Stimulated activated CD4-positive, alpha-beta T cell treated with anti-CD3 and anti-CD28 coated beads, Interleukin-15, amount 100 ng/mL, for 48 hours (primary cell): ENCODE measurements at regions not wholly inside any gene's neighbourhood (a gene's known extent, or its start where the extent isn't known, plus 50 kb on each side); places are given as distances from the start of the nearest gene placed in this dataset.

Experiments used
- DNase-seq, 2 donors: peaks; one replicate each; pipeline ENCODE4 v3.0.0-alpha.2; 2020; ENCODE audit warnings: low read depth in 2 of 2

DNA sequence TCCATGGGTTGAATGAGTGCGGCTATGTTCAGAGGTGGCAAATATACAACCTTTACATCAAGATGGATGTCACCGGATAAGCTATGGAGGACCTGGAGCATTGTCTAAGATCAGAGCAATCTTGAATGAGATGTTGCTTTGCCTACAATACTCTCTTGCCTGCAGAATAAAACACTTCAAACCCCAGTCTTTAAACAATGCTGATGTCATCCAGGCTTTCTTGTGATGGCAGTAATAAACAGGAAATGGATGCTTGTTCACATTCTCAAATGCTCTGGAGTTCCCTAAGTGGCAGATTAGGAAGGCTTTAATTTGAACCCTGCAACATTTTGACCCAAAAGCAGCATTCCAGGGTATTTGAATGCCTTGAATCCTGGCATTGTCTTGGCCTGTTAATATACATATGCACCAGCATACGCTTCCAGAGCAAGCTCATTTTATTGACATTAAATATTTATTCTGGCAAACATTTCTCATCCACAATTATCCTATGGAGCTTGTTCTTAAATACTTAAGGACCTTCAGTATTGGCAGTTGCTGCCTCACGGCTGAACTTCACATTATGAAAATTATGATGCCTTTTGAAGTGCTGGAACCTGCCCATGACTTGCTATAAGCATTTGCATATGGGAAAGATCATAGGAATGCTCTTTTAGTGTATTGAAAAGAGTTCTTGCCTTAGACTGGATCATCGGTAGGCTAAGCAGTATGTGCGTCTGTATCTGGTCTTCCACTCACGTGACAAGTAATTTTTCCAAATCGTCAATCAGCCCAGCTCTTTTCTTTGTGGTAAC, 422.7 kb downstream of the SIPA1L2 start:
- no peak for DNase-seq

DNA sequence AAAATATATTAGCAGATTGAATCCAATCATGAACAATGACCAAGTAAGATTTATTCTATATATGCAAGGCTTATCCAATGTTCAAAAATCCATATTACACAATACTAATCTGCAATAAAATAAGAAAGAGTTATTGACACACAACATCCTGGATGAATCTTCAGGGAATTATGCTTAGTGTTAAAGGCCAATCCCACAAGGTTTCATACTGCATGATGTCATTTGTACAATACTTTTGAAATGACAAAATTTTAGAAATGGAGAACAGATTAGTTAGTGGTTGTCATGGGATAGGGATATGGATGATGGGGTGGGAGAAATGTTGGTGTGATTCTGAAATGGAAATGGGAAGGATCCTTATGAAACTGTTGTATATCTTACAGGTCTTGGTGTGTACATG, 425.7 kb downstream of the SIPA1L2 start:
- no peak for DNase-seq

DNA sequence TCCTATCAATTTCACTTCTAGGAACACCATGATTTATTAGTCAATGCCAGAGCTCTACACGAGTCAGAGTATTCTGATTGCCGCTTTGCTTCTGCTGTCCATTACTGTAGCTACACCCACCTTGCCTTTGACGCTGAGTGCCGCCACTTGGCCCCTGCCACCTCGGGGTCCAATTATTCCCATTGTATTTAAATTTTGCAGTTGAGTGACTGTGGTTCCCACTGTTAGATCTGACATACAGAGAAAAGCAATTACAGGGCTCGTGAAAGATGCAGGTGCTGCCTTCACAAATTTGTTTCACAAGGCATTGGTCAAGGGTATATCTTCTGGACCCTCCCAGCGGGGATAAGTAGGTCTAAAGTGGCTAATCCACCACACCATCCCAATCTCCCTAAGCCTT, 428.9 kb downstream of the SIPA1L2 start:
- DNase-seq = no peak

DNA sequence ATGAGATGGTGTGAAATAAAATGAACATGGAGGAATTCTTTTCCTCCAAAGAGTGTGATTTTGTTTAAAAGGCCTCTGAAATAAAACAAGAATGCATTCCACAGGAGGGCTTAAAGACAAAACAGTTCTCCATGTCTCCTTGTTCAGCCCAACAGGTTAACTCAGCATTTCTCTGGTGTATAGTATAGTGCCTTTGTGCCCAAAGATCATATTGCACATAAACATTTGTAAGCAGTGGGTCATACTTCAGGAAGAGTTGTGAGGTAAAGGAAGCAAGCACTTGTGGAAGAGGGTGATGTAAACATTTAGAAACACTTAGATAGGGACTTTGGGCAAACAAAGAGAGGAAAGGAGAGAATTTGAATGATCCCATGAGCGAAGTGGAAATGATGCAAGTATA, 433.9 kb downstream of the SIPA1L2 start:
- no peak for DNase-seq

DNA sequence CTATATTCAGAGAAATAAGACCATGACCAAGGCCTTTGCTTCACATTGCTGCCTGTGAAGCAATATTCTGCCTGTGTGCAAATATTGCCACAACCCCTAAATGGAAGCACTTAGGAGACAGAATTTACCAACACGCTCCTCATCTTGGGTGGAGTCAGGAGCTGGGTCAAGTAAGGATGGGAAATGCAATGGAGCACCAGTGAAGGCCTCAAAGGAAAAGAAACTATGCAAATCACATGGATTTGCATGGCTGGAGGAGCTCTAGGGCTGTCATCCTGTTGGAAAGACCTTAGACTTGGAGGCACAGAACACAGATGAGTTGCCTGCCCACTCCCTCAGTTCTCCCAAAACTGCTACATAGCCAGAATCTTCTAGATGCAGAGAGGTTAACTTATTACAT, 435.5 kb downstream of the SIPA1L2 start:
- no peak for DNase-seq

DNA sequence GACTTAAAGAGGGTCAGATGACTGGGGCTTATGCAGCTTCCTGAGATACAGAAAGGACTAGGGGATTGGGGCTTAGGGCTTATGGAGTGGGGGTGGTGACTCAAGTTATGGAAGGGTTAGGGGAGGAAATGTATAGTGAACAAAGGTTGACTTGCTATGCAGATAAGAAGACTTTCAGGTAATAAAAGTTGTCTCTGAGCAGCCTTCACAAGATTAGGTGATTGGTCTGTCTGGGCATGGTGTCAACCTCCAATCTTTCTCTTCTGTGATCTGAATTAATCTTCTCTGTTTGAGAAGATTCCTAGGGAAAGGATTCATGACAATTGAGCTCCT, 436.5 kb downstream of the SIPA1L2 start:
- no peak for DNase-seq

DNA sequence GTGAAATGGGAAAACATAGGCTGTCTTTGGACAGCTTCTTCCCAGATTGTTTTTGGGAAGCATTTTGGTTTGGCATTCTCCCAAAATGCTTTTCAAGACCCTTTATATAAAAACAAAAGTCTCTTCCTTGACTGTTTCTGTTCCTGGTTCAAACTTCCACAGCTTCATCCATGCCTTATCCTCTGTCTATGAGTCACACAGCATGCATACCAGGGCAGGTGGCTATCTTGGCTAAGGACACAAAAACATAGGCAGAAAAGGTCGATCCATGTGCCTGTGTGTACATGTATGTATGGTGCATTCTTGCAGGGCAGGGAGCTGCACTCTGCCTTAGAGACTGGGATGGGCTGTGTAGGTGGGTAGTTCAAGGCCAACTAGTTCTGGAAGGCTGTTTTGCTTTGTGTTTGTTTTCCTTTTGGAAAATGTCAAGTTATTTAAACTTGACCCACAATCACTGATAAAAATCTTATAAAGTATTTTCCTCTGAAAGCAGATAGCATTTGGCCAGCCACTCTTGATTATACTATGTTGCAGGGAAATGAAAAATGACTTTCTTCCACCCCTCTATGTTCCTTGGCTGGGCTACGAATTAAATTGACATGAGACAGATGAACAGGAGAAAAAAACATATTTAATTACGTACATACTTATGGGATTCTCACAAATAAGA, 437.0 kb downstream of the SIPA1L2 start:
- no peak for DNase-seq

DNA sequence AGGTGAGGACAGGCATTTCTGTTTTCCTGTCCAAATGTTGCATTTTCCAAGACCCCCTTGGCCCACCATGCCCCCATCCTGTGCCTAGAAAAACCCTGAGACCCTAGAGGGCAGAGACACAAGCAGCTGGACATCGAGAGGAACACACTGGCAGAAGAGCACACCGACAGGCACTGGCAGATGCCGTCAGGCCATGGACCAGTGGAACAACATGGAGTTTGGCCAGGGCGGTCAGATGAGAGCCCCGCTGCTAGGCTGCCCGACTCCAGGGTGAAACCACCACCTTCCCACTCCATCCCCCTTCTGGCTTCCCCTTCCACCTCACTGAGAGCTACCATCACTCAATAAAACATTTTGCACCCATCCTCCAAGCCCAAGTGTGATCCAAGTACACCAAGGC, 438.4 kb downstream of the SIPA1L2 start:
- no peak for DNase-seq

DNA sequence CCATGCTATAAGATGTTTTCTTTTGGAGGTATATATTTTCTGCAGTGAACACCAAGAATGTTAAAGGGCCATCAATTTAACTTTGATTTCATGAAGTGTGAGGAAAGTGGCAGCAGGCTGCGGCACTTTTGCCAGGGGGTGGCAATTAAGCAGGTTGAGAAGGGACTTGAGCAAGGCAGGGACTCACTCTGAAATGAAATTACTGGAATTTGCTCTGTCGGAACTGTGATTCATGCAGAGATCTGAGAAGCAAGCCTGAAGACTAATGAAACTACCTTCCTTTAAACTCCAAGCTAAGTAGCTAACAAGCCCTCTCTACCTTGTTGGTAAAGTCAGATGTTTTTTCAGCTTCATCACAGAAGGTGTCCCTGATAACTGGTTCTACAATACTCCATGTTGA, 441.6 kb downstream of the SIPA1L2 start:
- DNase-seq = no peak

DNA sequence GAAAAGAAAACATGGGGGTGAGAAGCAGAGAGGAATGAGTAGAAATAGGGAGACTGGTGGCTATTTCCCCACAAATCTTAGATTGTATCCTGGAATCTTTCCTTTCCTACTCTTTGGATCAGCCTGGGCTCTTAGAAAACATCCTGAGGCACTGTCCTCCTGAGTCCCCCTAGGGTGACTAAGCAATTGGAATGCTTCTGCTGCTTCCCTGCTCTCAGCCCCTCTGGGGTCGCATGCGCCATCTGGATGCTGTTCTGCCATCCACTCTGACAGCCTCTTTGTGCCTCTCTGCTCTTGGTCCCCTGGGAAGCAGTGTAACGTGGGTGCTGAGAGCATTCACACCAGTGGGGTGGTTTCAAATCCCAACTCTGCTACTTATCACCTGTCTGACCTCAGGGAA, 443.0 kb downstream of the SIPA1L2 start:
- no peak for DNase-seq

DNA sequence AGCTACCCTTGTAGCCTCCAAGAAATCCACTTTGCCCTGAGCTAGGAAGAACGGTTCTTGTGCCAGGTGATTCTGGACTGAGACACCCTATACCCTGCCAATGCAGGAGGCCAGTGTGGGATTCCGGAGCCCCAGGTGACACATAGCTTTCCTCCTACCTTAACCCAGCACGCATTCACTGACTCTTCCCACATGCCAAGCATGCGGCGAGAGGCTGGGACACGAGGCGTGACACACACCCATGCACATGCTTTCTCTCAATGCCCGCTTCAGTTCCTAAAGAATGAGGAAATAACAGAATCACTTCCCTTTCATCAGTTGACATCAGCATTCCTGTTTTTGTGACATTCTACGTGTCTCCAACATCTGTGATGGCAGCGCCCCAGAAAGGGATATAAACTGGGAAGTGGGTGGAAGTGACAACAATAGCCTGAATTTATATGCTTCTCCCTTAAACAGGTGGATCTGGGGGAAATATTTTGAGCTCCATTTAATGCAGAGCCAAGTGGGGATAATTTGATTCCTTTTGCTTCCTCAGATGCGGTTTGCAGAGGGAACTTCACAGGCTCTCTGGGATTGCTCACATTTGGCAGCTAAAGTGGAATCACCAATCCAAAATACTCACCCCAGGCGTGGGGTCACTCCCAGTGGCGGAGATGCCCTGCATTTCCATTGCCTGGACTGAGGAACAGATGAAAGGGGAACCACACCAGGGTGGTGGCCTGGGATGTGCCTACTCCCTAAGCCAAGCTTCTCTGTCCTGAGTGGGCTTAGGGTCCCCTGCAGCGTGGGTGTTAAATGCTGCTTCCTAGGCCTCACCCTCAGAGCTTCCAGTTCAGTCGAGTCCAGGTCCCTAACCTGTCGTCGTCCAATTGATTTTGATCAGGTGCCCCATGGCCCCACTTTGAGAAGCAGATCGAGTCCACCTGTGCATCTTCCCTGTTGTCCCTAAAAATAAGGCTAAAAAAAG, 445.1 kb downstream of the SIPA1L2 start:
- DNase-seq = no peak

DNA sequence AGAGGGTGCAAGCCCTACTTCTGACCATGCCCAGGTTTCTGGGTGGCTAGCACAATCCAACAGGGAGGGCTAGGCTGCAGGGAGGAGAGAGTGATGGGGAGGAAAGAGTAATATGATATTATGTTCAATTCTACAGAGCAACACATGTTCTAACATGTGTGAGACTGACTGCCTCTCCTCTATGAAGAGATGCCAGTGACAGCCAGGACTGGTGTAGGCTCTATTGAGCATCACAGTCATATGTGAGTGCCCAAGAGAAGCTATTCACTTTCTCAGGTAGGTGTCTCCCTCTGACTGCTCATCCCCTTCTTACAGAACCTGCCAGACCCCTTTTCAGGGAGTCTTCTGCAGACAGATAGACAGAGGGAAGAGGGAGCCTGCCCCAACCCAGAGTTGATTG, 446.1 kb downstream of the SIPA1L2 start:
- DNase-seq = no peak

DNA sequence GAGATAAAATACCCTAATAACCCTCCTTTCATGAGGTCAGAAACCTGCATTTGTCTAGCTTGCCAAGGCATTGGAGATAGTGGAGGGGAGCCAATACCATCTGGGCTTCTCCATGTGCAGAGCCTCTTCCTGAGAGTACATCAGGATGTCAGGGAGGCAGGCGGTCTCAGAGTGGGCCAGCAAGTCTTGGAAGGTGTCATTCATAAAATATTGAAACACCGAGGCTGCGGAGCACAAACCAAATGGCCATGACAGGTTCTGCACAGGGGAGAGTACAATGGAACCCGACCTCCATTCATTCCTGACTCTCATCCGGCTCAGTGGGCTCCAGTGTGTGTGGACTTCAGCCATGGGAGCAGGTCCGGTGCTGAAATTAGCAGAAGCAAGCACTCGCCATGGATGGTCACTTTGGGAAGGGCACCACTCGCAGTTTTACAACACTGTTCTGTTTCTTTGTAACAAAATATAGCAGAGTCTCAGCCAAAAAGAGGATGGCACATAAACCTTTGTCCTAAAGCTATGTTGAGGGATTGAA, 446.6 kb downstream of the SIPA1L2 start:
- DNase-seq = no peak

DNA sequence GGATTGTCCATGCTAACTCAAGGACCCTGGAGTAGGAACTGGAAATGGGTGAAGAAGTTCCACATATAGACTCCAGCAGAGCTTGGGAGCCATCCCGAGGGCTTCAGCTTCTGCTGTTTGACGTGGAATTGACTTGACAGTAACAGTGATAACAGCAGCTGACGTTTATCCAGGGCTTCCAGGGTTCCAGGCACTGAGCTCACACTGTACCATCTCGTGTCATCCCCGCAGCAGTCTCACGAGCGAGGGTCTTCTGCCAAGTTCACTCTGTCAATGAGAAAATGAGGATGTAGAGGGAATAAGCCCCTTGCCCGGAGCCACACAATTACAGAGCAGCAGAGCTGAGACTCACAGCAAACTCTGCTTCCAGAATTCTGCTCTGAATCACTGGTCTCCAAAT, 447.7 kb downstream of the SIPA1L2 start:
- DNase-seq = no peak

DNA sequence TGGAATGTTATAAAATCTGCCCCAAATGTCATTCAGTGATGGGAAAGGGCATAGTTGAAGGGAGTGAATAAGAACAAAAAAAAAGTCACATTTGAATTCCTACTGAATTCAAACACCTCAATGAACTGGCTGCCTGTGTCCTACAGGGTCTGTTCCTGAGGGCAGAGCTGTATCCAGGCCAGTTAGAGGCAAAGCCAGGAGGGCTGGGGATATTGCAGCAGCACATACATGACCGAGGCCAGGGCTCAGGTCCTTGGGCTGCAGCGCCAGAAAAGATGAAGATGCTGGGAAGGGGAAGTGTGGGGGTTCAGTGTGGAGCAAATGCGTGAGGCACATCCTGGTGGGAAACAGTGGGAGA, 449.2 kb downstream of the SIPA1L2 start:
- DNase-seq = no peak

DNA sequence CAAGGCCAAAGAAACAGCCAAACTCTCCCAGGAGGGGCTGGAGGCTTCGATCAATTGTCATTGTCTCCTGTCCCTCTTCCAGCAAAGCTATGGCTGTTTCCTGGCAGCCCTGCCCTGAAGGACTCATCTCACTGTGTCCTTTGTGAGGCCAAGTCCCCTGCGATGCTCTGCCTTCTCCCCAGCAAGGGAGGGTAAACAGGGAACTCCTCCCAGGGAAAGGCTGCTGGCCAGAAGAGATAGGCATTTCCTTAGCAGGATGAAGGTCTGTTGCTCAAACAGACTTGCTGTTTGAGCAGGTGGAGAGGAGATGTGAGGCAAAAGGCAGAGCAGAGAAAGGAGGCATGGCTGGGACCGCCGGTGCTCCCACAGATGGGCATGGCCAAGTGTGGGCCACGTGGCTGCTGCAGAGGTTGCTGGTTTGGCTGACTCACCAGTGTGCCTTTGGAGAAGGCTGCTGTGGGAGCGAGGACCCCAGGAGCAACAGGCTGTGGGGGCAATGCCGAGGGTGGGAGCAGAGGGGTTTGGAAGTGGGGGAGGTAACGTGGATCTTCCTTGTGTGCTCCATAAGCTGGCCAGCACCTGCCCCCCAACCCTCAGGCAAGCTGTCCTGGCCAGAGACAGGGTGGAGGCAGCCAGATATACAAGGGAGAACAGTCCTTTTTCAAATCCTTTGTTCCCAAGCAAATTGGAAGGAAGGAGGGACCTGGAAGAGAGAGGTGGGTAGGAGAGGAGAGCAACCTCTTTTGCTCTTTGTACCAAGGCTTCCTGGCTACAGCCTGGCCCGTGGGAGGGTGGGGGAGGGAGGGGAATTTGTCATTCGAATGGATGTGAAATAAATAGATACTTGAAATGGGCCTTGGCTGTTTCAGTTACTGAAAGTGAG, 449.8 kb downstream of the SIPA1L2 start:
- DNase-seq = no peak

DNA sequence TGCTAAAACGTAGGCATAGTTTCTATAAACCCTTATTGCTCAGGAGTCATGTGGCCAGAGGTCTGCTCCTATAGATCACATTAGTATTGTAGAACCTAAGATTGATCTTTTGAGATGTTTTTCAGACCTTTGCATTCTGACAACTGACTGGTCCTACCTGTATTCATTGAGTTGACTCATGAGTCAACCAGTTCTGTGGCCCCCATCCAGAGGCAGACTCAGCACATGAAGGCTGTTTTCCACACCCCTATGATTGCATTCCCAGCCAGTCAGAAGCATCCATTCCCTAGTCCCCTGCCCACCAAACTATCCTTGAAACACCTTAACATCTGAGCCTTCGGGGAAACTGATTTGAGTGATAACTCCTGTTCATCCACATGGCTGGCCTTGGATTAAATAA, 451.7 kb downstream of the SIPA1L2 start:
- DNase-seq = no peak

DNA sequence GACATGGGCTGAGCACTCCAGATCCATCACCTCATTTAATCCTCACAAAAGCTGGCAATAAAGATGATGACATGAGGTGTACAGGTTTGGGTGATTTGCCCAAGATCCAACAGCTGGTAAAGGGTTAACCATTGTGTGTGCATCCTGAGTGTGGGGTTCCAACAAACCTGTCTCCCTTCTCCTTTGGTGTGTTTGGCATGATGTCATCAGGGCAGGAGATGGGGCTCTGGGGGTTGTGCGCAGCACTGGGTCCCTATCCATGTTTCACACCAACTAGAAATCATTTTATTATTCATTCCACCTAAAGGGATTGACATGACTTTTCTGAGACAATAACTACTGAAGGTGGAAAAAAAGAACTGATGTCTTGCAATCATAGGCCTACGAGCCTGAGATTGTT, 452.5 kb downstream of the SIPA1L2 start:
- no peak for DNase-seq

DNA sequence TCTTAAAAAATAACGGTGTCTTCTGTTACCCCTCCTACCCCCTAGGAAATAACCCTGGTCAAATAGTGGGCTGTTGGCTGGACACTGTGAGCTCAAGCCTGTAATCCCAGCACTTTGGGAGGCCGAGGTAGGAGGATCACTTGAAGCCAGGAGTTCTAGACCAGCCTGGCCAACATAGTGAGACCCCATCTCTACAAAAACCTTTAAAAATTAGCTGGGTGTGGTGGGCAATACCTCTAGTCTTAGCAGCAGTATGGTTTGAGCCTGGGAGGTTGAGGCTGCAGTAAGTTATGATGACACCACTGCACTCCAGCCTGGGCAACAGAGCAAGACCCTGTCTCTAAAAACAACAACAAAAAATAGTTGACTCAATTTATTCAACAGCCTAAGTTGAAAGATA, 453.7 kb downstream of the SIPA1L2 start:
- no peak for DNase-seq

DNA sequence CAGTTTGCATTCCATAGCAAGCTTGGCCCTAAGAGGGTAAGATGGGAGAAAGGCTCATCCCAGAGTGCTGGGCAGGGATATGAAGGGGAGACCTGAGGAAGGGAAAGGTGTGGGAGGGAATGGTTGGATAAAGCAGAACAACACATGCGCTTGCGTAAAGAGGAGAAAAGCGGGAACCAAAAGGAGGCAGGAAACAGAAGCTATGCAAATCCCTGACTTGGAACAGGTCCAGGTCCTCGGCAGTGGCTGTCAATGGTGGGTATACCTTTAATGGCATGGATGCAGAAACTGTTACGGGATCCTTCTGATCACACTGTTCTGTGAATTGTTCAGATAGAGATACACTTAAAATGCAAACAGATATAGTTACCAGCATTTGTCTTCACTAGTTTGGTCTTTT, 455.6 kb downstream of the SIPA1L2 start:
- no peak for DNase-seq

DNA sequence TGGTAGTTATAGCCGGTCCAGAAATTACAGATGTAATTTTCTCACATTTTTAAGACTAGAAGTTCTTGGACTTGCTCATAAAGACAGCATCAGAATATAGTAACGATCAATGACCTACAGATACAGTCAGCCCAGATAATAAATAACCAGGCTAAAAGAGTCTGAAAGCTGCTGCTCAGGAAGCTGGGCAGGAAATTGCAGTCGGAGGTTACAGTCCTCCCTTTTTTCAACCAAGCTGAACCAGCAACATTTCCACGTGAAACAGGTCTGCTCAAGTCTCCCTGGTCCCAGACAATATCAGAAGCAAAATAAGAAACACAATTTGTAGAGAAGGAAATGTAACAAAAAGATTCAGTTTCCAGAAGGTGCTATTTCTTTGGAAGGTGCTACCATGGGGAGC, 457.4 kb downstream of the SIPA1L2 start:
- no peak for DNase-seq
